Prostate gland (tissue), 2 donors: ENCODE measurements at regions not wholly inside any gene's neighbourhood (a gene's known extent, or its start where the extent isn't known, plus 50 kb on each side); places are given as distances from the start of the nearest gene placed in this dataset.

Experiments used
- DNase-seq: peaks from one replicate; pipeline ENCODE4 v3.0.0-alpha.2; 2019; ENCODE audit warnings: low spot score
- H3K27ac ChIP-seq, 2 donors: fragments of 200-600 bp; sonication (generic); 2 replicates each; pipeline ENCODE4 v1.5.1; 2017 to 2019
- H3K27me3 ChIP-seq: fragments of 200-600 bp; sonication (generic); replicated peaks from 2 replicates; pipeline ENCODE4 v1.5.1; 2019; ENCODE audit not compliant: insufficient read depth
- H3K36me3 ChIP-seq, 2 donors: fragments of 200-600 bp; sonication (generic); 1 replicate in 1 of 2; 2 replicates in 1 of 2; pipeline versions ENCODE4 v1.5.1 to v1.8.1; 2017 to 2019
- H3K4me1 ChIP-seq: fragments of 200-600 bp; sonication (generic); replicated peaks from 2 replicates; pipeline ENCODE4 v1.5.1; 2019
- H3K4me3 ChIP-seq, 2 donors: fragments of 200-600 bp; sonication (generic); 2 replicates each; pipeline ENCODE4 v1.5.1; 2017 to 2019
- H3K9me3 ChIP-seq: fragments of 200-600 bp; sonication (generic); 2 replicates; pipeline ENCODE4 v1.5.1; 2017
- POLR2A ChIP-seq: fragments of 450-650 bp; IDR thresholded peaks from one replicate; pipeline ENCODE4 v1.6.1; 2016; ENCODE audit warnings: antibody characterized with exemption, mild to moderate bottlenecking
- POLR2AphosphoS5 ChIP-seq: sonication (generic); formaldehyde crosslinking; IDR thresholded peaks from one replicate; pipeline ENCODE4 v1.6.1; 2017; ENCODE audit warnings: antibody characterized with exemption
- WGBS: methylation state at CpG from one replicate; pipeline ENCODE4 v1.1.5; 2018; 5-methylcytosine and 5-hydroxymethylcytosine counted together
- intact Hi-C: fragments of 100-400 bp; cut with DNase I; formaldehyde crosslinking; loops from one replicate; pipeline ENCODE4 v1.14.2; 2022
- TF ChIP-seq, protein P1 (sequence below), 4 experiments: fragments of 200-600 bp in 2 of 4; fragments of 450-650 bp in 2 of 4; sonication (generic) in 2 of 4; IDR thresholded peaks; 1 replicate in 3 of 4; 2 replicates in 1 of 4; pipeline ENCODE4 v1.5.1; 2016 to 2019; ENCODE audit warnings: antibody characterized with exemption in 4 of 4, mild to moderate bottlenecking in 2 of 4, moderate library complexity in 2 of 4

DNA sequence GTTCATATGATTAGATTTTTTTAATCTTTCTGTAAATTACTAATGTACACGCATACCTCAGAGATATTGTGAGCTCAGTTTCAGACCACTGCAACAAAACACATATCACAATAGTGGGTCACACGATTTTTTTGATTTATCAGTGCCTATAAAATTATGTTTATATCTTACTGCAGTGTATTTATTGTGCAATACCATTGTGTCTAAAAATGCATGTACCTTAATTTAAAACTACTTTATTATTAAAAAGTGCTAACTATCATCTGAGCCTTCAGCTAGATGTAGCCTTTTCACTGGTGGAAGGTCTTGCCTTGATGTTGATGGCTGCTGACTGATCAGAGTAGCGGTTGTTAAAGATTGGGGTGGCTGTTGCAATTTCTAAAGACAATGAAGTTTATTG is 918.8 kb upstream of the CHORDC1 start:
- Histone ChIP-seq H3K4me1 (no peaks in the 10 kb centered on the region), H3K9me3 (no peaks in the 10 kb centered on the region), H3K36me3 (no peaks in the 10 kb centered on the region), H3K27ac (no peak overlapping the region), H3K4me3 (no peak overlapping the region), H3K27me3 (no peaks in the 10 kb centered on the region)
- TF ChIP-seq POLR2A (no peak), POLR2AphosphoS5 (no peak)
- TF ChIP-seq, protein P1, sequence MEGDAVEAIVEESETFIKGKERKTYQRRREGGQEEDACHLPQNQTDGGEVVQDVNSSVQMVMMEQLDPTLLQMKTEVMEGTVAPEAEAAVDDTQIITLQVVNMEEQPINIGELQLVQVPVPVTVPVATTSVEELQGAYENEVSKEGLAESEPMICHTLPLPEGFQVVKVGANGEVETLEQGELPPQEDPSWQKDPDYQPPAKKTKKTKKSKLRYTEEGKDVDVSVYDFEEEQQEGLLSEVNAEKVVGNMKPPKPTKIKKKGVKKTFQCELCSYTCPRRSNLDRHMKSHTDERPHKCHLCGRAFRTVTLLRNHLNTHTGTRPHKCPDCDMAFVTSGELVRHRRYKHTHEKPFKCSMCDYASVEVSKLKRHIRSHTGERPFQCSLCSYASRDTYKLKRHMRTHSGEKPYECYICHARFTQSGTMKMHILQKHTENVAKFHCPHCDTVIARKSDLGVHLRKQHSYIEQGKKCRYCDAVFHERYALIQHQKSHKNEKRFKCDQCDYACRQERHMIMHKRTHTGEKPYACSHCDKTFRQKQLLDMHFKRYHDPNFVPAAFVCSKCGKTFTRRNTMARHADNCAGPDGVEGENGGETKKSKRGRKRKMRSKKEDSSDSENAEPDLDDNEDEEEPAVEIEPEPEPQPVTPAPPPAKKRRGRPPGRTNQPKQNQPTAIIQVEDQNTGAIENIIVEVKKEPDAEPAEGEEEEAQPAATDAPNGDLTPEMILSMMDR (IDR thresholded peaks at IDR 0.05): no peak
- no peak for DNase-seq
- intact Hi-C loops: no loop called here
- 76% methylated on average over 3 of the region's 3 CpGs for whole genome bisulfite sequencing

DNA sequence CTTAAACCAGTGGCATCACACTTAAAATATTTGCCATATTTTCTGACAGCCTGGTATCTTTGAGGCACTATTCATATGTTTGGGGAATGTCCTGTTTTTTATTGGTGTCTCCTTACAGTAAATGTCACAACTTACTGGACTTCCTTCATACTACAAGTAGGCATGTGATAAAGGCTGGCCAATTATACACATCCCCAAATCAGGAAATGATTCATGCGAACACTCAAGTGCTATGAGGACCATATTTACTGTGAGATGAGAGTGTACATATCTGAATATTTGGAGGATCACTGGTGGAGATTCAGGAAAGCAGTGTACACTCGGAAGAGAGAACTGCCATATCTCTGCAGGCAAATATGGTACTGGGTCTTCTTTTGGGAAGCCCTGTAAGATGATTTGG is 913.8 kb upstream of the CHORDC1 start:
- Histone ChIP-seq H3K9me3 (no peaks in the 10 kb centered on the region), H3K27me3 (no peaks in the 10 kb centered on the region), H3K4me1 (no peaks in the 10 kb centered on the region), H3K27ac (no peak overlapping the region), H3K36me3 (no peaks in the 10 kb centered on the region), H3K4me3 (no peak overlapping the region)
- intact Hi-C loops: no loop called here
- WGBS: 97% methylated on average over 2 of the region's 2 CpGs
- TF ChIP-seq POLR2AphosphoS5 (no peak), POLR2A (no peak)
- TF ChIP-seq, protein P1 (IDR thresholded peaks at IDR 0.05): no peak
- DNase-seq: no peak

DNA sequence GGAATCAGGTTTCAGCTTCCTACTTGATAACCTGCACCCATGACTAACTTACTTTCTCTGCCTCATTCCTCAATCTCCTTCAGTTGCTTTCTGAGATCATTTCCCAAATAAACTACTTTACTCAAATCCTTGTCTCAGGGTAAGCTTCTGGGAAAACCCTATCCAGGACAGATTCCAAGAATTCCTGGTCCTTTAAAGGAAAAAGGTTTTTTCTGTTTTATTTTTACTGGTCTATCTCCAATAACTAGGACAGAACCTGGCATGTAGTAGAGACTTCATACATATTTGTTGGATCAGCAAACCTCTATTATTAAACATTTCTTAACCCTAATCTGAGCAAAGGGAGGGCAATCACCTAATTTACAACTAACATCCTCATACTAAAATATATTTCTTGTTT is 910.5 kb upstream of the CHORDC1 start:
- TF ChIP-seq POLR2AphosphoS5 (no peak), POLR2A (no peak)
- TF ChIP-seq, protein P1 (IDR thresholded peaks at IDR 0.05): no peak
- Histone ChIP-seq H3K9me3 (no peaks in the 10 kb centered on the region), H3K4me1 (no peaks in the 10 kb centered on the region), H3K27ac (no peak overlapping the region), H3K36me3 (no peaks in the 10 kb centered on the region), H3K27me3 (no peaks in the 10 kb centered on the region), H3K4me3 (no peak overlapping the region)
- intact Hi-C loops: no loop called here
- no peak for DNase-seq

DNA sequence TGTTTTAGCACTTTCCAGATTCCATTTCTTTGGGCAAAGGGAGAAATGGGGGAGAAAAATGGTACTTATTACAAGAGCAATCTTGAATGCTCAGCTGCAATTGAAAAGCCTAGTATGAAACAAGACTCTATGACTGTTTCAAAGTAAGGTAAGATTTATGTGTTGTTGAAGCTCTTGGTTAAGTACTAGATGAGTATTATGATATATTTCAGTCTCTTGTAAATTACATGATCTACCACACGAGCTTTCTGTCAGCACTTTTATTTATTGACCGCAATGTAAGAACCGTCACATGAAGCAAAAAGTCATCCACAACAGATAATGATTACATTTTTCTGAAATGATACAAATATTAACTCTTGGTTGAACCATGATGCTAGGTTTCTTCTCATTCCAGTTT is 906.7 kb upstream of the CHORDC1 start:
- no peaks in the 10 kb centered on the region for H3K4me1 ChIP-seq
- H3K36me3 ChIP-seq: no peaks in the 10 kb centered on the region
- no peak for DNase-seq
- WGBS: 70% methylated on average over 3 of the region's 3 CpGs
- no peaks in the 10 kb centered on the region for H3K27me3 ChIP-seq
- H3K9me3 ChIP-seq: no peaks in the 10 kb centered on the region
- intact Hi-C loops: no loop called here
- no peak overlapping the region for H3K27ac ChIP-seq
- no peak for TF ChIP-seq POLR2AphosphoS5
- TF ChIP-seq, protein P1 (IDR thresholded peaks at IDR 0.05): no peak
- no peak for TF ChIP-seq POLR2A
- no peak overlapping the region for H3K4me3 ChIP-seq

DNA sequence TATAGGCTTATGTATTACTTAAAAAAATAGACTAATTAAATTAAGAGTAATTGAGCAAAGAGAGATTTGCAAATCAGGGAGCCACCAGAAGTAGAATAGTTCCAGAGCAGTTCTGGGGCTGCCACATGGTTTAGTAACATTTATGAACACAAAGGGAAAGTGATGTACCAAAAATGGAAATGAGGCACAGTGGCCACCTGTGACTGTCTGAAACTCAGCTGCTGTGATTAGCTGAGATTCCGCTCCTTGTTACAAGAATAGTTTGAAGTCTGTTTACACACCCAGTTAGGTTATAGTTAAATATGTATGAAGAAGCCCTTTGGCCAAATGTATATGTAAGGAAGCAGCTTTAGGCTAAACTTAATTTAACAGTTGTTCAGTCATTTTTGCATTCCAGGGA is 901.5 kb upstream of the CHORDC1 start:
- Histone ChIP-seq H3K4me1 (no peaks in the 10 kb centered on the region), H3K27ac (no peak overlapping the region), H3K9me3 (no peaks in the 10 kb centered on the region), H3K36me3 (no peaks in the 10 kb centered on the region), H3K4me3 (no peak overlapping the region), H3K27me3 (no peaks in the 10 kb centered on the region)
- intact Hi-C loops: no loop called here
- WGBS: 89% methylated on average over 1 of the region's 1 CpG
- no peak for TF ChIP-seq POLR2AphosphoS5
- TF ChIP-seq, protein P1 (IDR thresholded peaks at IDR 0.05): no peak
- TF ChIP-seq POLR2A: no peak
- DNase-seq: no peak
